ENCODE measurements at regions not wholly inside any gene's neighbourhood (a gene's known extent, or its start where the extent isn't known, plus 50 kb on each side); places are given as distances from the start of the nearest gene placed in this dataset.

DNA sequence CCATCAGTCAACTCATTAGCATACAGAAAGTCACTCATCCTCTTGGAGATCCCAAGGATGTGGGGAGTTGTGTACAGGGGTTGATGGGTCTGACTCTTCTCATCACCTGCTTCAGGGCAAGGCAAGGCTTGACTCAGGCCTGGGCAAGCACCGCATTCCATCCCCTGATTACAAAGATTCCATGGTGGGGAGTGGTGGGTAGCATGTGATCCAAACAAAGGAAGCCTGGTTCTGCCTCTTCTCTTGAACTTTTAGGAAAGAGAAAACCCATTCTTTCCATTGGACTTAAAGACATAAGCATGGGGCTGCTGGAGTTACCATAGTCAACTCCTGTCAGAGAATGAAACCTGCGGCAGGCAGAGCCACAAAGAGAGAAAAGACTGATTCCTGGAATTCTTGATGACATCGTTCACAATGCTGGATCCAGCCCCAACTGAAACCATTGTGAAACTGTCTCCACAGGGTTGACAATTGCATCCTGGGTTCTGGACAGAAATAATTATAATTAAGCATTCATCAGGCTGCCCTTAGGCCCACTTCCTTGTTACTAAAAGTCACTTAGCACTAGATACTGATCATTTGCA, 235.8 kb upstream of the KCNG1 start:
- no peak overlapping the region for H3K27ac ChIP-seq
- H3K4me1 ChIP-seq: 0 out of 3 replicates have a peak, but pooled peaks cover 2% of the 10 kb centered on the region
- WGBS (ENCODE audit: missing lambda C conversion rate): 64% methylated on average over 3 of the region's 3 CpGs
- no peak for TF ChIP-seq REST (IDR thresholded peaks at IDR 0.05)
- no peak for TF ChIP-seq USF2 (IDR thresholded peaks at IDR 0.05)
- TF ChIP-seq, protein P1, sequence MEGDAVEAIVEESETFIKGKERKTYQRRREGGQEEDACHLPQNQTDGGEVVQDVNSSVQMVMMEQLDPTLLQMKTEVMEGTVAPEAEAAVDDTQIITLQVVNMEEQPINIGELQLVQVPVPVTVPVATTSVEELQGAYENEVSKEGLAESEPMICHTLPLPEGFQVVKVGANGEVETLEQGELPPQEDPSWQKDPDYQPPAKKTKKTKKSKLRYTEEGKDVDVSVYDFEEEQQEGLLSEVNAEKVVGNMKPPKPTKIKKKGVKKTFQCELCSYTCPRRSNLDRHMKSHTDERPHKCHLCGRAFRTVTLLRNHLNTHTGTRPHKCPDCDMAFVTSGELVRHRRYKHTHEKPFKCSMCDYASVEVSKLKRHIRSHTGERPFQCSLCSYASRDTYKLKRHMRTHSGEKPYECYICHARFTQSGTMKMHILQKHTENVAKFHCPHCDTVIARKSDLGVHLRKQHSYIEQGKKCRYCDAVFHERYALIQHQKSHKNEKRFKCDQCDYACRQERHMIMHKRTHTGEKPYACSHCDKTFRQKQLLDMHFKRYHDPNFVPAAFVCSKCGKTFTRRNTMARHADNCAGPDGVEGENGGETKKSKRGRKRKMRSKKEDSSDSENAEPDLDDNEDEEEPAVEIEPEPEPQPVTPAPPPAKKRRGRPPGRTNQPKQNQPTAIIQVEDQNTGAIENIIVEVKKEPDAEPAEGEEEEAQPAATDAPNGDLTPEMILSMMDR (IDR thresholded peaks at IDR 0.05): no peak
- TF ChIP-seq ZFP36 (IDR thresholded peaks at IDR 0.05; ENCODE audit: borderline replicate concordance, partially characterized antibody): no peak
- no peak for TF ChIP-seq CHD4 (IDR thresholded peaks at IDR 0.05; ENCODE audit: borderline replicate concordance)
- no peak for TF ChIP-seq HEYL (CRISPR knock-in tag; IDR thresholded peaks at IDR 0.05)
- TF ChIP-seq E2F6 (IDR thresholded peaks at IDR 0.05; ENCODE audit: borderline replicate concordance, low read depth): no peak
- TF ChIP-seq RNF2 (IDR thresholded peaks at IDR 0.05; ENCODE audit: borderline replicate concordance, low read depth): no peak
- no peak for TF ChIP-seq MYC (IDR thresholded peaks at IDR 0.05; ENCODE audit: borderline replicate concordance, low read length)
- no peak for TF ChIP-seq CHD2 (IDR thresholded peaks at IDR 0.05; ENCODE audit: low read length, partially characterized antibody)
- TF ChIP-seq EP300 (IDR thresholded peaks at IDR 0.05): no peak
- TF ChIP-seq ZSCAN20 (CRISPR knock-in tag; IDR thresholded peaks at IDR 0.05): no peak
- TF ChIP-seq RFX5 (IDR thresholded peaks at IDR 0.05): no peak
- no peak for TF ChIP-seq FOSB (CRISPR knock-in tag; IDR thresholded peaks at IDR 0.05)
- no peak for TF ChIP-seq SREBF2 (IDR thresholded peaks at IDR 0.05)
- TF ChIP-seq, protein P2, sequence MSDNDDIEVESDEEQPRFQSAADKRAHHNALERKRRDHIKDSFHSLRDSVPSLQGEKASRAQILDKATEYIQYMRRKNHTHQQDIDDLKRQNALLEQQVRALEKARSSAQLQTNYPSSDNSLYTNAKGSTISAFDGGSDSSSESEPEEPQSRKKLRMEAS (IDR thresholded peaks at IDR 0.05): no peak
- no peak for TF ChIP-seq RCOR1 (IDR thresholded peaks at IDR 0.05; ENCODE audit: low read depth, low read length)
- no peak for TF ChIP-seq KDM5A (IDR thresholded peaks at IDR 0.05)
- no peak for TF ChIP-seq TP53 (CRISPR knock-in tag; IDR thresholded peaks at IDR 0.05)
- no peak for TF ChIP-seq CBX8 (IDR thresholded peaks at IDR 0.05)
- FAIRE-seq: no peak
- no peak overlapping the region for H3K4me2 ChIP-seq
- H3K9me3 ChIP-seq: no peaks in the 10 kb centered on the region
- POLR2A ChIA-PET: no interaction called here
- H3K4me3 ChIP-seq: no peak overlapping the region
- peak; percentile 57 to 78; a peak in 3 of 6 replicates for ATAC-seq
- DNase-seq (ENCODE audit: low read depth in 1 of 2, low spot score in 1 of 2): peak; percentile 5 to 50
- CTCF ChIA-PET: no interaction called here

DNA sequence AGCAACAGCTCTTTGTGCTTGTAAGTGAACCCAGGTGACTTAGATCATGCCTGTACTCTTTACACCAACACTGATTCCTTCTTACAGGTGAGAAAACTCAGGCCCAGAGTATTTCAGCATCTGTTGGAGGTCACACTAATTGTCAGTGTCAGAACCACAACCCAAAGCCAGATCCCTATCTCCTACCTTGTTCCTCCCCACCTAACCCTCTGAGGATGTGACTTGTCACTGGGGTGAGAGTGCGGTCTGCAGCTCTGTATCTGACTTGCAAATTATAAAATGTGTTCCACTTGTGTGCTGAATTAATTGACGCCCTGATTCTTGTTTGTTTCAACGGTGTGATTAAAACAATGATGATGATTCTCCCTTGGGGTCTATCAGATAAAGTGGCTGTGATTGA, 232.5 kb upstream of the KCNG1 start:
- CTCF ChIA-PET: interaction anchor here (1.1 to 2.8 kb wide), 3 partner anchors 15 to 51 kb away, joined by 3 to 15 read pairs (median 4); no protein-coding TSS in a partner anchor
- WGBS (ENCODE audit: missing lambda C conversion rate): 33% methylated on average over 3 of the region's 3 CpGs
- Histone ChIP-seq H3K4me2 (no peak overlapping the region), H3K4me1 (0 out of 3 replicates have a peak, but pooled peaks cover 2% of the 10 kb centered on the region), H3K4me3 (no peak overlapping the region), H3K9me3 (0 out of 3 replicates have a peak, but pooled peaks cover 2% of the 10 kb centered on the region), H3K27ac (no peak overlapping the region)
- FAIRE-seq (no peak), DNase-seq (ENCODE audit: low read depth in 1 of 2, low spot score in 1 of 2) (no peak), ATAC-seq (no peak)
- POLR2A ChIA-PET: no interaction called here
- TF ChIP-seq NFE2L2 (conservative IDR thresholded peaks at IDR 0.05; ENCODE audit: low read length) (no peak), ZSCAN20 (CRISPR knock-in tag; IDR thresholded peaks at IDR 0.05) (no peak), MAFK (IDR thresholded peaks at IDR 0.05; ENCODE audit: partially characterized antibody) (no peak), JUN (IDR thresholded peaks at IDR 0.05) (no peak)
